ENCODE measurements at regions not wholly inside any gene's neighbourhood (a gene's known extent, or its start where the extent isn't known, plus 50 kb on each side); places are given as distances from the start of the nearest gene placed in this dataset.
"Not testable (repeated sequence)": the region's sequence is repeated elsewhere in the genome, so short reads cannot be mapped to it uniquely, and the experiment has no call there.

DNA sequence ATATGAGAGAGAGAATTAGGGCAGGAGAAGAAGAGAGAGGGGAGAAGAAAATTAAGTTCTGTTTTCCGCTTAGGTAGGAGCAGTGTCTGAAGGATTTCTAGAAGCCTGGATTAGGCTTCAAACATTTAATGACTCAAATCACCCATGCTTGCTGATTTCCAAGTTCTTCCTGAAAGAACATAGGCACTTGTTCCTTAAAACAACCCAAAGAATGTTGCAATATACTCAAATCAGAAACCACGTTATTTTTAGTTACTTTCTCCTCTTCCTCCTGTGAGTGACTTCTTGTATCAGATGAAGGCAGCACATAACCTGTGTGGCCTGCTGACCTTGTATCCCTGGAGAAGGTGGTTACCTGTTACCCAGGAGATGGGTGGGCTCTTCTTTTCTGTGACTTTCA is 351.5 kb upstream of the KLF4 start:
- no peak overlapping the region for H3K4me3 Mint-ChIP-seq
- no peaks in the 10 kb centered on the region for H3K4me1 Mint-ChIP-seq (ENCODE audit: low read depth)
- H3K36me3 Mint-ChIP-seq (ENCODE audit: low read depth) = no peaks in the 10 kb centered on the region
- no peaks in the 10 kb centered on the region for H3K27me3 Mint-ChIP-seq
- H3K27ac Mint-ChIP-seq = no peak overlapping the region
- peaks cover 17% of the 10 kb centered on the region for H3K9me3 Mint-ChIP-seq

DNA sequence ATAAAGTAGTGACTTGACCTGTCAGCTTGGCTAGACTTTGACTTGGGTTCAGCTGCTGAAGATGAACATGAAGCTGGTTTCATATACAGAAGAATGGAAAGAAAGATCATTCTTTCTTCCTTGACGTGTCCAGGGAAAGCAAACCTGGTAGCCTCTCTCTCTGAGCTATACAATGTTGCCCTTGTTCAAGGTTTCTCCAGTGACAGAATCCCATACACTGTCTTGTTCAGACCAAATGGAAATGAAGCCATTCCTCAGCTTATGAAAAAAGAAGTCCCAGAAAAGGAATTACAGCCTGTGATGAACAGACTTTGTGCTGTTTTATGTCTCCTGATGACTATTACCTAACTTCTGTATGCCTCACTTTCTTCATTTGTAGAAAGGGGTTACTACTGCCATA is 349.8 kb upstream of the KLF4 start:
- H3K9me3 Mint-ChIP-seq = peaks cover 14% of the 10 kb centered on the region
- no peaks in the 10 kb centered on the region for H3K27me3 Mint-ChIP-seq
- no peak overlapping the region for H3K27ac Mint-ChIP-seq
- H3K4me3 Mint-ChIP-seq = no peak overlapping the region
- no peaks in the 10 kb centered on the region for H3K36me3 Mint-ChIP-seq (ENCODE audit: low read depth)
- H3K4me1 Mint-ChIP-seq (ENCODE audit: low read depth) = no peaks in the 10 kb centered on the region

DNA sequence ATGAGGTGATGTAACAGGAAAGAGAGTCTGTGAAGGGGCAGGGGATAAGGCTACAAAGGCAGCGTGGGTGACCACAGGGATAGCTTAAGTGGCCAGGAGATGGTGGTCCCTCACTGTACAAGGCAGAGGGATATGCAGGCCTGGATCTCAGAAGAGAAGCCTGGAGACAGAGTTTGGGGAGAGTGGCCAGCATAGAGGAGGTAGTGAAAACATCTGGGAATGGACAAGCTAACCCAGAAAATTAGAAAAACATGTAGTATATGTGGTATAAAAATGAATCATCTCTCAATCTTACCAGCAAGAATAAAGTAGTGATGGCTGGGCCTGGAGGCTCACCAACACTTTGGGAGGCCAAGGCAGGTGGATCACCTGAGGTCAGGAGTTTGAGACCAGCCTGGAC is 349.2 kb upstream of the KLF4 start:
- Mint-ChIP-seq H3K4me1 (ENCODE audit: low read depth) (no peaks in the 10 kb centered on the region), H3K27me3 (no peaks in the 10 kb centered on the region), H3K4me3 (no peak overlapping the region), H3K9me3 (peaks cover 14% of the 10 kb centered on the region), H3K36me3 (ENCODE audit: low read depth) (no peaks in the 10 kb centered on the region), H3K27ac (no peak overlapping the region)

DNA sequence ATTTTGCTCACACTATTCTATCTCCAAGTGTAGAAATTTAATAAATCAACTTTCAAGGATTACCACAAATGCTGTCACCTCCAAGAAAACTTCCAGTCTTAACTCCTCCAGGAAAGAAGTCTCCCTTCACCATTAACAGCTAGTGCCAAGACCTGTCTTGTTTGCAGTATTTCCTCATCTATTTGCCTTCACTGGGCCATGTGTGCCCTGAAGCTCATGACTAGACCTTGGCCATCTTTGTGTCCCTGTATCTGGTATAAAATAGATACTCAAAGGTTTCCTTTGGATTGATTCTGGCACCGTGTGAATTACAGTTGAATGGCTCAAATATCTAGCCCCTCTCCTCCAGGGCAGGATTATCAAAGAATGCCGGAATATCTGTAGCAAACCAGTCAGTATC is 346.7 kb upstream of the KLF4 start:
- Mint-ChIP-seq H3K27me3 (no peaks in the 10 kb centered on the region), H3K4me1 (ENCODE audit: low read depth) (no peaks in the 10 kb centered on the region), H3K4me3 (no peak overlapping the region), H3K36me3 (ENCODE audit: low read depth) (no peaks in the 10 kb centered on the region), H3K9me3 (peaks cover 10% of the 10 kb centered on the region), H3K27ac (no peak overlapping the region)

DNA sequence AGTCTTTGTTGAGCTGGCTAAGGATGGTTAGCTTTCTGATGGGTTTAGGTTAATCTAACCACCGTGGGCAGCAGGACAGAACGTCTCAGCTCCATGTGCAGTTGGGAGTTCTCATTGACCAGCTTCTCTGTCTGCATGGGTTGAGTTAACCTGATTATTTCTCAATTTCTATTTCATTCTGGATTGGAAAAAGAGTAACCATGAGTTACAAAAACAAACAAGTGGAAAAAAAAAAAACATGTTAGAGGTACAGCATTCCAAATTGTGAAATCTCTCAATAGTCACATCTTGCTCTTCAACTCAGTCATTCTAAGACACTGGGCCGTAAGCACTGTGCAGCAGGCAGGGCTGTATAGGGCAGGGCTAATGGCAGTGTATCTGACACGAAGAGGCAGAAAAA is 343.7 kb upstream of the KLF4 start:
- H3K9me3 Mint-ChIP-seq = peaks cover under 1% of the 10 kb centered on the region
- no peaks in the 10 kb centered on the region for H3K36me3 Mint-ChIP-seq (ENCODE audit: low read depth)
- no peaks in the 10 kb centered on the region for H3K27me3 Mint-ChIP-seq
- H3K27ac Mint-ChIP-seq = no peak overlapping the region
- no peak overlapping the region for H3K4me3 Mint-ChIP-seq
- no peaks in the 10 kb centered on the region for H3K4me1 Mint-ChIP-seq (ENCODE audit: low read depth)

DNA sequence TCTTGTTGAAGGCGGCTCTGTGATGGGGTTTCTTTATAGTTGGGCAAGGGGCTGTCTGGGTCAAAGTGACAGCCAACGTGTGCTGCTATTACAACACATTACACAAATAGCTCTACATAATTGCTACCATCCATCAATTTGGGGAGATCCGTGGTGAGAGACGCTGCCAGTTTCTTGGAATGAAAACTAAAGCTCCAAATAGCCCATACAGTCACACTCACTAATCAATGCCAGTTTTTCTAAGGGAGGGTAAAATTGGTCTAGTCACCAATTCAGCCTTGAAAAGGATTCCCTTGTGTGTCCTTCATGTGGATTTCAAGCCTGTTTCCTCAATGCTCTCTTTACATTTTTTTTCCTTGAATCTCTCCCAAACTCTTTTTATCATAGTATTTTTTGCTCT is 343.3 kb upstream of the KLF4 start:
- Mint-ChIP-seq H3K27ac (no peak overlapping the region), H3K4me3 (no peak overlapping the region), H3K36me3 (ENCODE audit: low read depth) (no peaks in the 10 kb centered on the region), H3K4me1 (ENCODE audit: low read depth) (no peaks in the 10 kb centered on the region), H3K9me3 (no peaks in the 10 kb centered on the region), H3K27me3 (no peaks in the 10 kb centered on the region)

DNA sequence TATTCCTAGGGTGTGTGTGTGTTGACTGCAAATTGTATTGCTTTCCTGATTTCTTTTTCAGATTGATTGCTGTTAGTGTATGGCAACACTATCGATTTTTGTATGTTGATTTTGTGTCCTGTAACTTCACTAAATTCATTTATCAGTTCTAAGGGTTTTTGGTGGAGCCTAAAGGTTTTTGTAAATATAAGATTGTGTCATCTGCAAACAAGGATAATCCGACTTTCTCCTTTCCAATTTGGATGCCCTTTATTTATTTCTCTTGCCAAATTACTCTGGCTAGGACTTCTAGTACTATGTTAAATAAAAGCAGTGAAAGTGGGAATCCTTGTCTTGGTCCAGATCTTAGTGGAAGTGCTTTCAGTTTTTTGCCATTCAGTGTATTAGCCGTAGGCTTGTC is 340.9 kb upstream of the KLF4 start:
- Mint-ChIP-seq H3K36me3 (ENCODE audit: low read depth) (no peaks in the 10 kb centered on the region), H3K9me3 (peaks cover 3% of the 10 kb centered on the region), H3K27ac (no peak overlapping the region), H3K4me3 (no peak overlapping the region), H3K4me1 (ENCODE audit: low read depth) (no peaks in the 10 kb centered on the region), H3K27me3 (no peaks in the 10 kb centered on the region)

DNA sequence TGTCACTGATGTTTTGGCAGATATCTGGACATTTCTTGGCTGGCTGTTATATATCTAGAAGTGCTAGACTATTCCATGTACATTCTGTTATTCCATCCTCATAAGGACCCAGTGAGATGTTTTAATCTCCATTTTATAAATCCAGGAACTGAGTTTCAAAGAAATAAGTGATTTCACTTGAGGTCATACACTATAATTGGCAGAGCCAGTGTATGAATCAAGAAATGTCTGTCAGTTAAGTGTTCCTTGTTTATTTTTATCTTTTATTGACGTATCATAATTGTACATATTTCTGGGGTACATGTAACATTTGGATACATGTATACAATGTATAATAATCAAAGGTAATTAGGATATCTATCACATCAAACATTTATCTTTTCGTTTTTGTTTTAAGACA is 338.3 kb upstream of the KLF4 start:
- H3K36me3 Mint-ChIP-seq (ENCODE audit: low read depth) = no peaks in the 10 kb centered on the region
- H3K27ac Mint-ChIP-seq = no peak overlapping the region
- H3K27me3 Mint-ChIP-seq = no peaks in the 10 kb centered on the region
- H3K9me3 Mint-ChIP-seq = peaks cover 3% of the 10 kb centered on the region
- no peak overlapping the region for H3K4me3 Mint-ChIP-seq
- H3K4me1 Mint-ChIP-seq (ENCODE audit: low read depth) = no peaks in the 10 kb centered on the region

DNA sequence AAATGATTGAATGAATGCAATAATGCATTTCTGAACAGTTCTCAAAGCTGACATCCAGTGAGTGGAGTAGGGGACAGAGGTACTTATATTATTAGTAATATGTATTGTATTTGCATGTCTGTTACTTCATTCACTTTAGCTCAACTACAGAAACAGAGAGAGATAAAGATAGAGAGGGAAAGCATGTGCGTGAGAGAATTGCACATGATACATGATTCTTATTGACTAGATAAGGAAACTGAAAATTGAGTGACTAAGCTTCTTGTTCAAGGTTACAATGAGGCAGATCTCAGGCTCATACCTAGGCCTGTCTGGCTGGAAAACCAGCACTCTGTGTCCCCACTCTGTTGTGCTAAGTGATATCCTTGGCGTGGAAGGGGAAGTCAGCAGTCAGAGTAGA is 337.7 kb upstream of the KLF4 start:
- H3K4me3 Mint-ChIP-seq = no peak overlapping the region
- H3K9me3 Mint-ChIP-seq = peaks cover 3% of the 10 kb centered on the region
- H3K4me1 Mint-ChIP-seq (ENCODE audit: low read depth) = no peaks in the 10 kb centered on the region
- no peaks in the 10 kb centered on the region for H3K36me3 Mint-ChIP-seq (ENCODE audit: low read depth)
- H3K27ac Mint-ChIP-seq = no peak overlapping the region
- H3K27me3 Mint-ChIP-seq = no peaks in the 10 kb centered on the region

DNA sequence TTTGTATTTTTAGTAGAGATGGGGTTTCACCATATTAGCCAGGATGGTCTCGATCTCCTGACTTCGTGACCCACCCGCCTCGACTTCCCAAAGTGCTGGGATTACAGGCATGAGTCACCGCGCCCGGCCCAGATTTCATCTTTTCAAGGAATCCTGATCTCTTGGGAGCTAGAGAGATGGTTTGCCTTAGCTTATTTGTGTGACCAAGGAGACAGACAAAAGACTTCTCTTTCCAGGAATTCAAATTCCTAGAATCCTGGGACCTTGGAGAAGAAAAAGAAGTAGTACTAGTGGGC is 337.1 kb upstream of the KLF4 start:
- H3K9me3 Mint-ChIP-seq; H3K4me3 Mint-ChIP-seq; H3K27ac Mint-ChIP-seq; H3K27me3 Mint-ChIP-seq; H3K36me3 Mint-ChIP-seq (ENCODE audit: low read depth); H3K4me1 Mint-ChIP-seq (ENCODE audit: low read depth): not testable (repeated sequence)

DNA sequence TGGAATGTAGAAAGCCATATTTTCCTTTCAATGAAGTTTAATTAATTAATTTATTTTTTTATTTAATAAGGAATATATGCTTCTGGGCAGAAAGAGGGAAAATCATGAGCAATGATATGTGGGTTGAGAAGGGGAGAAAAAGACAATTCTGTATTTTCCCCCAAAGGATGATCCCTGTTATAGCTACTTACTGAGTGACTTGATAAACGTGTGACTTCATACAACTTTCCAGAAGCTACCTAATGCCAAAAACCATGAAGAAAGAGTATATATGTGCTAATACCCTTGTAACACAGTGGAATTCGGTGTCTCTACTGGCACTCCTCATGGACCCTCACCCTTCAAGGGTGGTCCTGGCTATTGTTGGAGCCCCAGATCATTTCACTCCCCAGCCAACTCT is 335.0 kb upstream of the KLF4 start:
- no peak overlapping the region for H3K4me3 Mint-ChIP-seq
- H3K9me3 Mint-ChIP-seq = peaks cover 3% of the 10 kb centered on the region
- no peak overlapping the region for H3K27ac Mint-ChIP-seq
- H3K27me3 Mint-ChIP-seq = no peaks in the 10 kb centered on the region
- H3K4me1 Mint-ChIP-seq (ENCODE audit: low read depth) = no peaks in the 10 kb centered on the region
- no peaks in the 10 kb centered on the region for H3K36me3 Mint-ChIP-seq (ENCODE audit: low read depth)

DNA sequence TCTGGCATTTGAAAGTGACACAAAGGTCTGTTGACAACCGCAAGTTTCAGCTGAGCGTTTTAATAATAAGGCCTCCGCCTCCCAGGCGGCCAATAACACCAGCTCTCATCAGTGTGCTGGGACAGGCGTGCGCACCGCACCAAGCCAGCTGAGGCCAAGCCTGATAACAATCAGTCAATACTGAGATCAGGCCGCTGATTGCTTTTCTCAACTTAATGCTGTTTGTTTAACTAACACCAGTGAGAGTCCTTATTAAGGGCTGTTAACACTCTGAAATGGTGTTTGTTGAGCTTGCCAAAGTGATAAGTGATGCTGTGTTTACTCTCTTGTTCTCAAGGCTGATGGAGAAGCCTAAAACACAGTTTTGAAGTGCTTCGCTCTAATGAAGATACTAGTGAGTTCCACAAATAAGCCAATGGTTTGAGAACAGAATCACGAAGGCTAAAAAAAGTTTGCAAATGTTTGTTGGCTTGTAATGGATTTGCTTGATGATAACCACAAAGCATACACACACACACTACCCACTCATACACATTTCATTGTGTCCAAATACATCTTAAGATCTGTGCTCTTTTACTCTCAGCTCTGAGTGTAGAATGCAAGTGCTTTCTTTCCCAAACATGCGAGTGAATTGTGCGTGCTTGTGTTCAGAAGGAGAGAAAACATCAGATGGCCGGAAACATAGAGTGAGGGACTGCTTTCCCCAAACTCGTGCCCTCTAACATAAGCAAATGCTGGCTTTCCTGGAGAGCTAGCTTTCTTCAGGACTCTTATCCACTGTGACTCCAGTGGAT is 330.4 kb upstream of the KLF4 start:
- no peaks in the 10 kb centered on the region for H3K9me3 Mint-ChIP-seq
- no peaks in the 10 kb centered on the region for H3K27me3 Mint-ChIP-seq
- no peaks in the 10 kb centered on the region for H3K36me3 Mint-ChIP-seq (ENCODE audit: low read depth)
- H3K4me1 Mint-ChIP-seq (ENCODE audit: low read depth) = no peaks in the 10 kb centered on the region
- H3K27ac Mint-ChIP-seq = no peak overlapping the region
- H3K4me3 Mint-ChIP-seq = no peak overlapping the region

DNA sequence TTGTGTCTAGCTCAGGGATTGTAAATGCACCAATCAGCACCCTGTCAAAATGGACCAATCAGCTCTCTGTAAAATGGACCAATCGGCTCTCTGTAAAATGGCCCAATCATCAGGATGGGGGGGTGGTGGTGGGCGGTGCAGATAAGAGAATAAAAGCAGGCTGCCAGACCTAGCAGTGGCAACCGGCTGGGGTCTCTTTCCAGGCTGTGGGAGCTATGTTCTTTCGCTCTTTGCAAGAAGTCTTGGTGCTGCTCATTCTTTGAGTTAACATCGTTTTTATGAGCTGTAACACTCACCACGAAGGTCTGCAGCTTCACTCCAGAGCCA is 328.9 kb upstream of the KLF4 start:
- H3K4me3 Mint-ChIP-seq; H3K36me3 Mint-ChIP-seq (ENCODE audit: low read depth); H3K27ac Mint-ChIP-seq; H3K9me3 Mint-ChIP-seq; H3K4me1 Mint-ChIP-seq (ENCODE audit: low read depth); H3K27me3 Mint-ChIP-seq: not testable (repeated sequence)

DNA sequence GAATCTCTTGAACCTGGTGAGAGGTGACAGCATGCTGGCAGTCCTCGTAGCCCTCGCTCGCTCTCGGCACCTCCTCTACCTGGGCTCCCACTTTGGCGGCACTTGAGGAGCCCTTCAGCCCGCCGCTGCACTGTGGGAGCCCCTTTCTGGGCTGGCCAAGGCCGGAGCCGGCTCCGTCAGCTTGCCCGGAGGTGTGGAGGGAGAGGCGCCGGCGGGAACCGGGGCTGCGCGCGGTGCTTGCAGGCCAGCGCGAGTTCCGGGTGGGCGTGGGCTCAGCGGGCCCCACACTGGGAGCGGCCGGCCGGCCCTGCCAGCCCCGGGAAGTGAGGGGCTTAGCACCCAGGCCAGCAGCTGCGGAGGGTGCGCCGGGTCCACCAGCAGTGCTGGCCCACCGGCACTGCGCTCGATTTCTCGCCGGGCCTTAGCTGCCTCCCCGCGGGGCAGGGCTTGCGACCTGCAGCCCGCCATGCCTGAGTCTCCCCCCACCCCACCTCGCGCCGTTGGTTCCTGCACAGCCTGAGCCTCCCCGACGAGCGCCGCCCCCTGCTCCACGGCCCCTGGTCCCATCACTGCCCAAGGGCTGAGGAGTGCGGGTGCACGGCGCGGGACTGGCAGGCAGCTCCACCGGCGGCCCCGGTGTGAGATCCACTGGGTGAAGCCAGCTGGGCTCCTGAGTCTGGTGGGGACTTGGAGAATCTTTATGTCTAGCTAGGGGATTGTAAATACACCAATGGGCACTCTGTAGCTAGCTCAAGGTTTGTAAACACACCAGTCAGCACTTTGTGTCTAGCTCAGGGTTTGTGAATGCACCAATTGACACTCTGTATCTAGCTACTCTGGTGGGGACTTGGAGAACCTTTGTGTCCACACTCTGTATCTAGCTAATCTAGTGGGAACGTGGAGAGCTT is 328.3 kb upstream of the KLF4 start:
- H3K4me1 Mint-ChIP-seq (ENCODE audit: low read depth); H3K27ac Mint-ChIP-seq; H3K27me3 Mint-ChIP-seq; H3K9me3 Mint-ChIP-seq; H3K36me3 Mint-ChIP-seq (ENCODE audit: low read depth); H3K4me3 Mint-ChIP-seq: not testable (repeated sequence)

DNA sequence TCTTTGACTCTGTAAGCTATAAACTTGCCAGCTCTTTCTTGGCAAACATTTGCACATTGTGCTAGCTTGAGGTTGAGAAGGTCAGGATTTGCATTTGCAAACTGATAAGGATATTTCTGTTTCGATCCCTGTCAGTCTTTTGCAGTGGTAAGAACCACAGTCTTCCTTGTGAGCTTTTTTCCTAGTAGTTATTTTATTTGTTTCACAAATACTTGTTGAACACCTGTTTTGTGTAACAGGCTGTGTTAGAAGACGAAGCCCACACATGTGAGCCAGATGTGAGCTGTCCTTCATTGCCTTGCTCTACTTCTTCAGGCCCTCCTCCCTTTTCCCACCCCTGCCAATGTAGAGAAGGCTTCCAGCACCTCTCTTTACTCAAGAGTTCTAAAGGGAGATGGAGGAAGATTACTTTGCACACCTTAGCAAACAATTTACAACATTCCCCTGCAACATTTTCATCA is 327.0 kb upstream of the KLF4 start:
- Mint-ChIP-seq H3K27ac (no peak overlapping the region), H3K36me3 (ENCODE audit: low read depth) (no peaks in the 10 kb centered on the region), H3K9me3 (no peaks in the 10 kb centered on the region), H3K4me1 (ENCODE audit: low read depth) (no peaks in the 10 kb centered on the region), H3K4me3 (no peak overlapping the region), H3K27me3 (no peaks in the 10 kb centered on the region)

All from stimulated activated naive CD8-positive, alpha-beta T cell treated with anti-CD3 and anti-CD28 coated beads, Interleukin-15, Interleukin-2, amounts not matched to agents 100 ng/mL and 50 ng/mL, for 24 hours (primary cell).